Right atrium auricular region (tissue), 2 donors: ENCODE measurements at regions not wholly inside any gene's neighbourhood (a gene's known extent, or its start where the extent isn't known, plus 50 kb on each side); places are given as distances from the start of the nearest gene placed in this dataset.
A peak's percentile ranks its signal among the peaks of the same experiment; 100 is the strongest.

Experiments
- DNase-seq: peaks from one replicate; pipeline ENCODE4 v3.0.0-alpha.2; 2019; ENCODE audit warnings: low spot score
- H3K27ac ChIP-seq, 2 donors: fragments of 200-600 bp; sonication (generic); 1 replicate in 1 of 2; 2 replicates in 1 of 2; pipeline ENCODE4 v1.5.1; 2016 to 2019
- H3K27me3 ChIP-seq, 2 donors: fragments of 200-600 bp; sonication (generic); one replicate each; pipeline versions ENCODE4 v1.5.1 to v1.6.0; 2017 to 2019
- H3K36me3 ChIP-seq: fragments of 200-600 bp; sonication (generic); one replicate; pipeline ENCODE4 v1.5.1; 2016
- H3K4me1 ChIP-seq, 2 donors: fragments of 200-600 bp; sonication (generic); one replicate each; pipeline versions ENCODE4 v1.5.1 to v1.6.0; 2017 to 2019
- H3K4me3 ChIP-seq, 2 donors: fragments of 200-600 bp; sonication (generic); 1 replicate in 1 of 2; 2 replicates in 1 of 2; pipeline ENCODE4 v1.5.1; 2017 to 2019; ENCODE audit warnings: mild to moderate bottlenecking in 1 of 2, moderate library complexity in 1 of 2
- H3K9me3 ChIP-seq, 2 donors: fragments of 200-600 bp; sonication (generic); one replicate each; pipeline ENCODE4 v1.5.1; 2019
- TF ChIP-seq, protein P1 (sequence below), 2 donors: fragments of 200-600 bp; sonication (generic); IDR thresholded peaks; one replicate each; pipeline ENCODE4 v1.5.1; 2019; ENCODE audit warnings: antibody characterized with exemption in 2 of 2

DNA sequence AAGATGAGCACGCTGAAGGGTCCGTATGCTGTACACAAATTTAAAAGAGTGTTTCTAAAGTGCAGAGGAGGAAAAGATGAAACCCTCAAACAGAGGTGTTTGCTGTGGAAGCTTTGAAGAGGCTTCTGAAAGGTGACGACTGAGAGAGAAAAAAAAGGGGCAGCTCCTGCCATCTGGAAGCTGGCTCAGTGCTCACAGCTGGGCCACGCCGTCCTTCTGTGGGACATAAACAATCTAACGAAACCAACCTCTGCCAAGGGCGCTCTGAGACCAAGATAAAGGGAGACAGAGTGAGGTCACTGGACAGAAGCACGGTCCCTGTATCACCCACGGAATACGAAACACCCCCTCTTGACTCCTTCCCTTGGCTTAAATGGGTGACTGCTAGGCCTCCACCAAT is 96.3 kb upstream of the SLC6A6 start:
- Histone ChIP-seq H3K27ac (peak overlapping the region in 1 of 2 donors; percentile 57), H3K9me3 (no peaks in the 10 kb centered on the region), H3K4me1 (peaks cover 0 to 33% of the 10 kb centered on the region in 2 donors), H3K36me3 (no peaks in the 10 kb centered on the region), H3K27me3 (no peaks in the 10 kb centered on the region), H3K4me3 (no peak overlapping the region)
- DNase-seq: no peak
- TF ChIP-seq, protein P1, sequence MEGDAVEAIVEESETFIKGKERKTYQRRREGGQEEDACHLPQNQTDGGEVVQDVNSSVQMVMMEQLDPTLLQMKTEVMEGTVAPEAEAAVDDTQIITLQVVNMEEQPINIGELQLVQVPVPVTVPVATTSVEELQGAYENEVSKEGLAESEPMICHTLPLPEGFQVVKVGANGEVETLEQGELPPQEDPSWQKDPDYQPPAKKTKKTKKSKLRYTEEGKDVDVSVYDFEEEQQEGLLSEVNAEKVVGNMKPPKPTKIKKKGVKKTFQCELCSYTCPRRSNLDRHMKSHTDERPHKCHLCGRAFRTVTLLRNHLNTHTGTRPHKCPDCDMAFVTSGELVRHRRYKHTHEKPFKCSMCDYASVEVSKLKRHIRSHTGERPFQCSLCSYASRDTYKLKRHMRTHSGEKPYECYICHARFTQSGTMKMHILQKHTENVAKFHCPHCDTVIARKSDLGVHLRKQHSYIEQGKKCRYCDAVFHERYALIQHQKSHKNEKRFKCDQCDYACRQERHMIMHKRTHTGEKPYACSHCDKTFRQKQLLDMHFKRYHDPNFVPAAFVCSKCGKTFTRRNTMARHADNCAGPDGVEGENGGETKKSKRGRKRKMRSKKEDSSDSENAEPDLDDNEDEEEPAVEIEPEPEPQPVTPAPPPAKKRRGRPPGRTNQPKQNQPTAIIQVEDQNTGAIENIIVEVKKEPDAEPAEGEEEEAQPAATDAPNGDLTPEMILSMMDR (IDR thresholded peaks at IDR 0.05): no peak

DNA sequence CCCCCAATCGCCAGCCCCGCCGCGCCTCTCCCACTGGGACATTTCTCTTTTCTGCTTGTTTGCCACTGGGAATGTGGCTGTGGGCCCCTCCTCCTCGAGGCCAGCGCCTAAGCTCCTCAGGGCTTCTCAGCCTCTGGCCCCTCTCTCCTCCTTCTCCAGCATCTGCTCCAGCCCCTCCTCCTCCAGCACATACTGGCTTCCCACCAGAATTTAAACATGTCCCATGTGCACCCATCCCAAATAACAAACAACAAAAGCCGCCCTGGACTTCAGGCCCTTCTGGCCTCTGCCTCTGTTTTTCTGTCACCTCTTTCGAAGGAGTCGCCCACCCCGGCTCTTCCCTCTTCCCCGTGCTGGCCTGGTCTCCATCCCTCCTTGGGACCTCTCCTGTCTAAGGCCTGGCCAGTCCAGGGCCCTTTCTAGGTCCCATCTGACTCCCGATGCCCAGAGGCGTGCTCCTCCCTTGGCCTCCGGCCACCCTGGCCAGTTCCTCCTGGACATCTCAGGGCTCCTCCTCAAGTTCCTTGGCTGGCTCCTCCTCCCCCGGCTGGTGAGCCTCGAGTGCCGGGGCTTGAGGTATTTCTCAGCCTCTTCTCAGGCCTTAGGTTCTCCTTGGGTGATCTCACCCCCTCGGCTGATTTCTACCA is 94.6 kb upstream of the SLC6A6 start:
- no peak overlapping the region for H3K27ac ChIP-seq
- no peaks in the 10 kb centered on the region for H3K36me3 ChIP-seq
- H3K27me3 ChIP-seq: no peaks in the 10 kb centered on the region
- TF ChIP-seq, protein P1 (IDR thresholded peaks at IDR 0.05): no peak
- H3K4me3 ChIP-seq: no peak overlapping the region
- peaks cover 0 to 28% of the 10 kb centered on the region in 2 donors for H3K4me1 ChIP-seq
- H3K9me3 ChIP-seq: no peaks in the 10 kb centered on the region
- DNase-seq: no peak

DNA sequence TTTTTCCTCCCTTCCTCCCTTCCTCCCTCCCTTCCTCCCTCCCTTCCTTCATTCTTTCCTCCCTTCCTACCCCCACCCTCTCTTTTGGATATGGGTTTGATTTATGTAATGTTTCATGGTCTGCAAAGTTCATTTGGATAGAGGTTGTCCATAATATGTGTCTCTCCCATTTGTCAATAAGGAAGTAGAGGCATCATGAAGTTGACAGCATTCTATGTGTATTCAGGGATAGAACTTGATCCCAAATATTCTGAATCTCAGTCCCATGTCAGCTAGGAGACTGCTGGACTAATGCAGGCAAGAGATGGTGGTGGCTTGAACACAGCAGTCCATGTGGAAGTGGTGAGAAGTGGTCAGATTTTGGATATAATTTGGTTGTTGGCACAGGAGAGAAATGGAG is 90.7 kb upstream of the SLC6A6 start:
- TF ChIP-seq, protein P1 (IDR thresholded peaks at IDR 0.05): no peak
- Histone ChIP-seq H3K27ac (no peak overlapping the region), H3K9me3 (no peaks in the 10 kb centered on the region), H3K36me3 (no peaks in the 10 kb centered on the region), H3K4me3 (no peak overlapping the region), H3K4me1 (peaks cover 0 to under 1% of the 10 kb centered on the region in 2 donors), H3K27me3 (no peaks in the 10 kb centered on the region)
- DNase-seq: no peak

DNA sequence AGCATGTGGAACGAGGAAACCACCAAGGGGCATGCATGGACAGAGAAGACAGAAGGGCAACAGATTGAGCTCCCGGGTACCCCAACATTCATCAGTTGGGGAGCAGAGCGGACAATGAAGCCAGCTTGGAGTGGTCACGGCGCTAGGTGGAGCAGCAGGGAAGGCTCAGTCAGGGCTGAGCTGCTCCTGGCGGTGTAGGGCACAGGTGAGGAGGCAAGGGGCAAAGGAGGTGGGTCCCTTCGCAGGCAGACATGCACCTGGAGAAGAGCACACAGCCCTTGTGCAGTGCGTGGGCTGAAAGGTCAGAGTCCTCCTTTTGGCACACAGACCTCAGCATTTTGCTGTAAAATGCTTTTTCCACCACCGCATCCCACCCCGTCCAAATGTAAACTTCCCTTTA is 90.0 kb upstream of the SLC6A6 start:
- H3K27ac ChIP-seq: no peak overlapping the region
- TF ChIP-seq, protein P1 (IDR thresholded peaks at IDR 0.05): no peak
- H3K9me3 ChIP-seq: no peaks in the 10 kb centered on the region
- no peak overlapping the region for H3K4me3 ChIP-seq
- no peaks in the 10 kb centered on the region for H3K36me3 ChIP-seq
- H3K4me1 ChIP-seq: no peaks in the 10 kb centered on the region
- H3K27me3 ChIP-seq: no peaks in the 10 kb centered on the region
- DNase-seq: no peak

DNA sequence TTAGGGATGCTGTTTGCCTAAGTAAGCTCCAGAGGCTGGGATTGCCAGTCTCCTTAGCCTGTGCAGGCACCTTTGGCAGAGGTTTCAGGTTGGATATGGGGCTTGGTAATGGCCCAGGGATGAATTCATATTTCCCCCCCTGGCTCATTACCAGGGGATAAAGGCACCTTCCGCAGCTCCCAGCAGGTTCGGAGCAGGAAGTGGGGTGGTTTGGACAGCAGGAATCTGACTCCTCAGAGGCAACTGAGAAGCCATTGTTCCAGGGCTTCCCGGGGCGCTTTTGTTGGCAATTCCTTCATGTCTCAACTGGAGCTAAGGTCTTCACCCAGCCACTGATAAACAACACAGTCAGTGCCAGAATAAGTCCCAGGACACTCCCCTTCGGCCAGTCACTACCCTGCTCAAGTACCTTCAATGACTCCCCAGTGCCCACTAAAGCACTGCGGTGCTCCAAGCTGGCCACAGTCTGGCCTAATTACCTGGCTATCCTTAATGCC is 85.3 kb upstream of the SLC6A6 start:
- Histone ChIP-seq H3K27ac (no peak overlapping the region), H3K9me3 (peaks cover 0 to 7% of the 10 kb centered on the region in 2 donors), H3K4me3 (no peak overlapping the region), H3K4me1 (no peaks in the 10 kb centered on the region), H3K36me3 (no peaks in the 10 kb centered on the region), H3K27me3 (no peaks in the 10 kb centered on the region)
- TF ChIP-seq, protein P1 (IDR thresholded peaks at IDR 0.05): no peak
- no peak for DNase-seq

DNA sequence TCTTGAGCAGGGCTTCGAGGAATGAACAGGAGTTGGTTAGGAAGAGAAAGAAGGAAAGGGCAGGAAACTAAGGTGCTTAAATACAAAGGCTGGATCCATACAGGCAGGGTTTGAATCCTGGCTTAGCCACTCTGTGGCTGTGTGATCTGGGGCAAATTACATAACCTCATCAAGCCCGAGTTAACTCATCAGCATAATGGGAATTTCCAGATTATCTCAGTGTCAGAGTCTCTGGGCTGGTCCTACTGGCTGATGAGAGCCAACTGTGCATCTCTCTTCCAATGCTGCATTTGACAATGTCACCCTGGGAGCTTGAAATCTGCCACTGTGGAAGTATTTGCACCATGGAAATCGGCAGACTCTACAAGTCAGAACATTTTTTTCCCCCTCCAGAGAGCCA is 83.8 kb upstream of the SLC6A6 start:
- Histone ChIP-seq H3K27ac (no peak overlapping the region), H3K36me3 (no peaks in the 10 kb centered on the region), H3K4me1 (peaks cover 0 to 7% of the 10 kb centered on the region in 2 donors), H3K9me3 (peaks cover 0 to 7% of the 10 kb centered on the region in 2 donors), H3K4me3 (no peak overlapping the region), H3K27me3 (no peaks in the 10 kb centered on the region)
- TF ChIP-seq, protein P1 (IDR thresholded peaks at IDR 0.05): no peak
- DNase-seq: no peak
